GM21786 (cell line): ENCODE measurements at regions not wholly inside any gene's neighbourhood (a gene's known extent, or its start where the extent isn't known, plus 50 kb on each side); places are given as distances from the start of the nearest gene placed in this dataset.
"Not testable (repeated sequence)": the region's sequence is repeated elsewhere in the genome, so short reads cannot be mapped to it uniquely, and the experiment has no call there.

Source experiments
- ATAC-seq: cut with Tn5 transposase; IDR thresholded peaks from one replicate; pipeline ENCODE4 v1.9.1; 2021; ENCODE audit not compliant: unreplicated experiment

DNA sequence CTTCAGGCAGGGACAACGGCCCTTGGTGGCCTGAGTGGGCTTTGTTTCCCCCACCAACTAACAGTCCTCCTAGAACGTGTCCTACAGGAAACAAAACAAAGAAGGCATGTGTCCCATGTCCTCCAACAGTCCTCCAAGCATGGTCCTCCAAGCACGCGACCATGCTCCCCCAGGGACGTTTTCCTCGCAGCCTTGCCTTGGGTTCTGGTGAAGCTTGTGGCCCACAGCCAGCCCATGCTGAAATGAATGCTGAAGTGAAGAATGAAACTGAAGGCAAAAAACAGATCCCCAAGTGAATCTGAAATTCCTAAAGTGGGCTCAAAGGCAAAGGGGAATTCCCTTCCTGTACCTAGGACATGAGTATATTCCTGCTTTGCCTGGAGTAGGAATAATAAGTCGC is 176.6 kb downstream of the JCAD start:
- no peak for ATAC-seq

DNA sequence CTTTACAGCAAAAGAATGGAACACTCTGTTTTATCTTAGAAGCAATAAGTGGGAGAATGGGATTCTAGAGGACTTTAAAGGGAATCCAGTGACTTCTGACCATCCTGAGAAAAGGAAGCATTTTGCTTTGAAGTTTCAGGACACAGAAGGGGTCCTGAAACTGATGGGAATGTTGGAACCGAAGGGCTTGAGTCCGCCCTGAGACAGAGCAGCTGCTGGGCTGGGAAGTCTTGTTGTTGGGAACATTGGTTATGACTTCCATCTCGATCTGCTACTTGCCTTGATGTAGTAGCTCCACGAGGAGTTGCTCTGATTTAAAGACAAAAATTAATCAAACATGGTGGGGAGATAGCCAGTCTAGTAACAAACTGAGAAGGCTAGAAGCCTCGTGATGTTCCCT is 177.6 kb downstream of the JCAD start:
- no peak for ATAC-seq

DNA sequence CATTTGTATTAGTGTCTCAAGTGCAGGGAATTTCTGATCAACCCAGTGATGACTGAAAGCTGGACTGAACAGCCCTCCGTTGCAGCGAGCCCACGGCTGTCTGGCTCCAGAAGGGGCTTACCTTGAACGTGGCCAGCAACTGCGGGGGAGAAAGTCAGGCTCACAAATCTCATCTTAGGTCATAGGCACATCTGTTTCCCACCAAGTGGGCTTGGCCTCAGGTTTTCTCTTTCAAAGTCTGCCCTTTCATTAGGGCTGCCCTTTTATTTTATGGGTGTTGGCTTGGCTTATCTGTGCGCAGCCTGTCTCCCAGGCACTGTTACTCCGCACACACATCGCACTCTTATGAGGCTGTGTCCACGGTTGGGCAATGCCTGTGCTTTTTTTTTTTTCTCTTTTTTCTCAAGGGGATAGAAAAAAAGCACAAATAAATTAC is 178.0 kb downstream of the JCAD start:
- ATAC-seq = no peak

- no peak for ATAC-seq
These were observed 178.5 kb downstream of the JCAD start for GRCh38 chr10:29880856-29881255.

DNA sequence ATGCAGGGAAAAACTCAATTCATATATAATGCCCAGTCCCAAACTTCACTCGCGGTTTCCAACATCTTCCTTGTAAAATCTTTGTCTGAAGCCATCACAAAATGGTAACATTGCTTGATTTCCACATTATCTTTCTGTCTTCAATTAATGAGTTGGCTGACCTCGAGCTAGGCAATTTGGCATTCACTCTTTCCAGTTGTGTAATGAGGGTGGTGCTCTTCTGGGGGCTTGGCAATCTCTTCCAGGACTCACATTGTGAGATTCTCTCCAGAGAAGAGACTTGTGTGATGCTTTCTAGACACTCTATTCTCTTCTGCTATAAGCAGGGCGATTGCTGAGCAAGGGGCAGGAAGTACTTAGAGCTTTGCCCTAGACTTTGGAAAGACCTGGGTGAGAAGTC is 179.5 kb downstream of the JCAD start:
- ATAC-seq = no peak

GRCh38 chr10:29878492-29878891 is 180.9 kb downstream of the JCAD start:
- no peak for ATAC-seq

GRCh38 chr10:29877793-29878491 is 181.4 kb downstream of the JCAD start:
- ATAC-seq = no peak

- ATAC-seq = no peak
These were observed 183.3 kb downstream of the JCAD start for GRCh38 chr10:29876008-29876555.

DNA sequence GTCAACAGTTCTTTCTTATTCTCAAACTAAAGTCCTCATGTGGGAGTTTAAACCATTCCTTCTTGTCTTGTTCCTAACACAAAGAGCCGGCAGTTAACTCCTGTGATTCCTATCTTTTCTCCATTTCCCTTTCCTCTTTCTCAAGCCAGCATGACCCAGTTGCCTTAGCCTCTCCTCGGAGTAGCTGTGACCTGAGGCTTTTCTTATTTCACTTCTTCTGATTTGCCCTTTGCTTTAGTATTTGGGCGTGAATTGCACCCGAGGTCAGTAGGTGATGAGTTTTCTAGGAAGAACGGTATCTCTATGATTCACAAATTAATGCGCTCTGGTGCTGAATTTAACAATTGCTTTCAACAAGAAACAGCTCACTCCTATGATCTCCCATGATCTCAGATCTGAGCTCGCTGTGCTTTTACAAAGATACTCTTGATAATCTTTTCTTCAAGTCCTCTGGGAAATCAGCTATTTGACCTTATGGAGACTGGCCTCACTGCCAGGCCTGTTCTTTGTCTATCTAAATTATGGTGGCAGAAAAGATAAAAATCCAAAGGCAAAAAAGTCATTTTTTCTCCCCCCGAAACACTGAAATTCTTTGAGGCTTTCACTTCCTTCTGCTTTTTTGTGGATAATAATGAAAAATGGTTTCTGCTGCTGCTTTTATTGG is 184.6 kb downstream of the JCAD start:
- no peak for ATAC-seq

DNA sequence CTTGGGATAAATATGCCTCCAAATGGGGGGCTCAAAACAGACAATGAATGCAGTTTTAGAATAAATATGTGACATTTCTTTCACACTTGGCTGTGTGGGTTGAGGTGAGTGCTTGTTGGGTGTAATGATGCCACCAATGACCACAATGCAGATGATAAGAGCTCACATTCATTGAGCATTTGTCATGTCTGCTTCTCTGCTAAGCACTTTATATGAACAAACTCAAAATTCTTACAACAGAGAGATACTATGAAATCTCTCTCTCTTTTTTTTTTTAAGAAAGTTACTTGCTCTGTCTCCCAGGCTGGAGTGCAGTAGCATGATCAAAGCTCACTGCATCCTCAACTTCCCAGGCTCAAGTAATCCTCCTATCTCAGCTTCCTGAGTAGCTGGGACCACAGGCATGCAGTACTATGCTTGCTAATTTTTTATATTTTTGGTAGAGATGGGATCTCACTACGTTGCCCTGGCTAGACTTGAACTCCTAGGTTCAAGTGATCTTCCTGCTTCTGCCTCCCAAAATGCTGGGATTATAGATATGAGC is 185.4 kb downstream of the JCAD start:
- ATAC-seq = no peak

DNA sequence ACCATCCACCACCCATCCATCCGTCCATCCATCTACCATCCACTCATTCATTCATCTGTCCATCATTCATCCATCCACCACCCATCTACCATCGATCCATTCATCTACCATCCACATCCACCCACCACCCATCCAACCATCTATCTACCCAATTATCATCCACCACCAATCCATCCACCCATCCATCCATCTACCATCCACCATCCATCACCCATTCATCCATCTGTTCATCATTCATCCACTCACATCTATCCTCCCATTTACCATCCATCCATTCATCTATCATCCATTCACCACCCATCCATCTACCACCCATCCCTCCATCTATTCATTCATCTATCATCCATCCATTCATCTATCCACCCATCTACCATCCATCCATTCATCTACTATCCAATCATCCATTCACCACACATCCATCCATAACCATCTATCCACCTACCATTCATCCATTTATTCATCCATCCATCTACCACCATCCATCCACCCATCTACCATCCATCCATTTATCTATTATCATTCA is 188.8 kb downstream of the JCAD start:
- no peak for ATAC-seq

DNA sequence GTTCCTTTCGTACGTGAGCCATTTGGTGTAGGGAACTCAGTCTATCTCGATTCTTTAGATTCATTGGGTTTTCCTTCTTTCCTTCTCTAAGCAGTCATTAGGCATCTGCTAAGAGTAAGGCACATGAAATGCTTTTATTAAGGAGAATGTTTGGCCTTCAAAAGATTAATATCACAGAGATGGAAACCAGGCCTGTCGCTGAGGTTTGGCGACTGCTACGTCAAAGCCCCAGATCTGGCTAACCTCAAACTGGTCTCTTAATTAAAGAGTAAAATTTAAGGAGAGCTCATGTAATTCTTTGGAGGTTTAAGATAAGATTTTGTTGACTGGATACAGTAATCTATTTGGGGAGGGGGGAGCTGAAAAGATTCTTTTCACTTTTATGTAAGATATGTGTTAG is 189.8 kb downstream of the JCAD start:
- no peak for ATAC-seq

- no peak for ATAC-seq
These were observed 193.0 kb downstream of the JCAD start for GRCh38 chr10:29866356-29866755.

DNA sequence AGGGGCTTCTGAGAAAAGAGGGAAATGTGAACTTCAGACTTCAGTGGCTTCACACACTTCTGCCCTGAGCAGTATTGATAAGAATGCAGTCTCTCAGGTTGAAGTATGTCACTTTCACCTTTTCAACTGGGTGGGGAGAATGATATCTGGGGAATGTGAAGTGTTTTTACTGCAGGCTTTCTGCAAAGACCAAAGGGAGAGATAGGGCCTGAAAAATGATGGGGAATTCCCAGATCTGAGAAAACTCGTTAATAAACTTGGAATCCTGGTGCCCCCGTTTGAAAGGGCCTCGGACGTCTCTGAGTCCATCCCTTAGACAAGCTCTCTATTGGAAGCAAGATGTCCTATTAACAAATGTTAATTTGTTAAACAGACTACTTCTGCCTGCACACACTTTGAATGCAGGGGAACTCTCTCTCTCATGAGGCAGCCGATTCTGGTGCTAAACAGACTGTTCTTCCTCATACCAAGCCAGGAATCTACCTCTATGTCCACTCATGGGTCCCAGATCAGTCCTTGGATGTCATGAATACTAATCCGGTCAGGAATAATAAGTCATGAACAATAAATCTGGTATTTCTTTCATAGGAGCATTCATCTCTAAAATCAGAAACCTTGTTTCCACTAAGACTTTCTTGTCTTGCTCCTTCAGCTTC is 193.6 kb downstream of the JCAD start:
- no peak for ATAC-seq

GRCh38 chr10:29862923-29863614 is 196.3 kb downstream of the JCAD start:
- ATAC-seq = no peak

DNA sequence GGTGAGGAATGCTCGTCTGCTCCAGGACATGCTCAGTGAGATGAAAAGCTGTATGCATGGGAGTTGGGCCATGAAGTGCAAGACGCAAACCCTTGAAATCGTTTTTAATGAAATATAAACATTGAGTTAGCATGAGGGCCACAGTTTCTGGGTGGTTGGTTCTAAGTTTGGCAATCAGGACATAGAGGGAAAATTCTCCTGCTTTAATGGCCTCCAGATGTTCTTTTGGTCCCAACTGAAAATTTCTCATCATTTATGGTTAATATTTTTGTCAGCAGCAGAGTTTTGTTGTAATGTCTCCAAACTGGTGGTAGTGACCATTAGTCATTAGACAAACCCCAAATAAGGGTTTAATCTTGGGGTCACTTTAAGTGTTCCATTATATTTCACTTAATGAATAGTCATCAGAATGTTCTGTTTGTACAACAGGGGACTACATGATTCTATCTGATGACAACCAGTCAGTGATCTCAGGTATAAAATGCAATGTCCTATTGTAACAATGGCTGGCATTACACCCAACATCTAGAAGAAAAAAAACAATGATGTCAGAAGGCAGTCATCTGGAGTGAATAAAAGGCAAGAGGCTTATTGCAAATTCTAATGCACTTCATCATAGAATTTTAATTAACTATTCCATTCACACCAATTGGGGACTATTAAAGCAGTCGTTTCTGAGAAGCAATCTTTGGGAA is 197.4 kb downstream of the JCAD start:
- no peak for ATAC-seq

GRCh38 chr10:29861231-29861630 is 198.2 kb downstream of the JCAD start:
- not testable (repeated sequence) for ATAC-seq

DNA sequence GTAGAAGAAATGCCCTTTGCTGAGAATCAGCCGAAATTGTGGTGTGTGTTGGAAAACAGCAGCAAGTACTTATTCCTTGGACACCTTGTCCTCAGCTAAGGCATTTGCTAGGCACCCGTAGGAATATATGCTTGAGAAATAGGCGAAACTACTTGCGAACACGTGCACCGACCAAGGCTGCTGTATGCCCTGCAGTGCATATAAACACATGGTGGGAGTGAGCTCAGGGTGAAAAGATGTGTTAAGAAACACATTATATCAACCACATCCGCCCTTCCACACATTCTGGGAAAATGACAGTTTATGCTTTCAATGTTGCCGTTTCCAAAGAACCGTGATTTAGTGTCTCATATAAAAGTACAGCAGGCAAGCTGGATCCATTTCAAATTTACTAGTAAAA is 199.2 kb downstream of the JCAD start:
- ATAC-seq = no peak

GRCh38 chr10:29859521-29860130 is 199.8 kb downstream of the JCAD start:
- no peak for ATAC-seq
